22Rv1 (cell line): ENCODE measurements at regions not wholly inside any gene's neighbourhood (a gene's known extent, or its start where the extent isn't known, plus 50 kb on each side); places are given as distances from the start of the nearest gene placed in this dataset.

Source experiments
- H3K27ac ChIP-seq: fragments of 450-650 bp; 2 replicates; pipeline ENCODE4 v1.5.1; 2017
- ZFX ChIP-seq: fragments of 450-650 bp; IDR thresholded peaks from 2 replicates; pipeline ENCODE4 v1.6.1; 2017; ENCODE audit warnings: antibody characterized with exemption, borderline replicate concordance
- TF ChIP-seq, protein P1 (sequence below): fragments of 450-650 bp; IDR thresholded peaks from 2 replicates; pipeline ENCODE4 v1.5.1; 2017; ENCODE audit warnings: mild to moderate bottlenecking

DNA sequence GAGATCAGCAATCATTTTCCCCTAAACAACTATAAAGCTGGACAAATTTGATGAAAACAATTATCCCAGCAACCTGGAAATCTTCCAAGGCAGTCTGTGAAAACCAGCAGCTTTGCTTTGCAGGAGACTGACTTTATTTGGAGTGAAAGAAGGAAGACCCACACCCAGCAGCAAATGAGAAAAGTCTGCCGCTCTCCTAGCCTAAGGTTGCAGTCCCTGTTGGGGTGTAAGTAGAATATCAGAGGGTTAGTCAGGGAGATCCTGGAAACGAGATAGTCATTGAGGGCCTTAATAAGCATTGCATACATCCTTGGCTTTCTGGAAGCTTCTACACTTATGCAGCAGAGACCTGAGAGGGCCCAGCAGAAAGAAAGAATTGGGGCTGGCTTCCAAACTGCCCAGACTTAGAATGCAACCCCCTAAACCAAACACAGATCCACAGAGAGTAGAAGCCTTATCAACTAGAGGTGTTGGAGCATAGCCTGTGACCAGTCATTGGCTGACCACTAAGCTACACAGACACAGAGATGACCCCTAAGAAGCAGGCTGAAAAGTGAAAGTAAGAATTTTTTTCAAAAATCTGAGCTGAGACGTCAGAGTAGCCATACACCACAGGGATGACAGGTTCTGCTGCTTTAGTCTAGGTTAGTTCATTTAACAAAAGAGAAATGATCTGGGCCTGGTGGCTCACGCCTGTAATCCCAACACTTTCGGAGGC is 98.3 kb downstream of the LYPLAL1 start:
- H3K27ac ChIP-seq, result no peak overlapping the region
- TF ChIP-seq, protein P1, sequence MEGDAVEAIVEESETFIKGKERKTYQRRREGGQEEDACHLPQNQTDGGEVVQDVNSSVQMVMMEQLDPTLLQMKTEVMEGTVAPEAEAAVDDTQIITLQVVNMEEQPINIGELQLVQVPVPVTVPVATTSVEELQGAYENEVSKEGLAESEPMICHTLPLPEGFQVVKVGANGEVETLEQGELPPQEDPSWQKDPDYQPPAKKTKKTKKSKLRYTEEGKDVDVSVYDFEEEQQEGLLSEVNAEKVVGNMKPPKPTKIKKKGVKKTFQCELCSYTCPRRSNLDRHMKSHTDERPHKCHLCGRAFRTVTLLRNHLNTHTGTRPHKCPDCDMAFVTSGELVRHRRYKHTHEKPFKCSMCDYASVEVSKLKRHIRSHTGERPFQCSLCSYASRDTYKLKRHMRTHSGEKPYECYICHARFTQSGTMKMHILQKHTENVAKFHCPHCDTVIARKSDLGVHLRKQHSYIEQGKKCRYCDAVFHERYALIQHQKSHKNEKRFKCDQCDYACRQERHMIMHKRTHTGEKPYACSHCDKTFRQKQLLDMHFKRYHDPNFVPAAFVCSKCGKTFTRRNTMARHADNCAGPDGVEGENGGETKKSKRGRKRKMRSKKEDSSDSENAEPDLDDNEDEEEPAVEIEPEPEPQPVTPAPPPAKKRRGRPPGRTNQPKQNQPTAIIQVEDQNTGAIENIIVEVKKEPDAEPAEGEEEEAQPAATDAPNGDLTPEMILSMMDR, result no peak
- TF ChIP-seq ZFX, result no peak

DNA sequence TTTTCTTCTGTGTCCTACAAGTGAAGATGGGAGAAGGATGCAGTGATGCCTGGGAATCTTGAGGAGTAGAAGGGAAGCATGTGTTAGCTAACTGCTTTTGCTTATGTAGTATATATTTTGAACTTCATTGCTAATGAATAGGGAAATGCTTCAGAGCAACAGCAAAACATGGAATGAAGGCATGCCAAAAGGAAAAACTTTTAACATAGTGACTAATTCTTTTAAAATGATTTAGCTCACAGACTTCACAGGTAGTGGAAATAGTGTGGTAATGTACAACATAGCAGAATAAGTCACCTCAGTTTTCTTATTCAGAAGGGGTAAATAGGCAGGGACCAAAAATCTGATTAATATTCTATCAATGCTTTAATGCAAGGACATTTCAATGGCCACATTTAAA is 95.5 kb downstream of the LYPLAL1 start:
- no peak for TF ChIP-seq ZFX
- TF ChIP-seq, protein P1, result no peak
- no peak overlapping the region for H3K27ac ChIP-seq

DNA sequence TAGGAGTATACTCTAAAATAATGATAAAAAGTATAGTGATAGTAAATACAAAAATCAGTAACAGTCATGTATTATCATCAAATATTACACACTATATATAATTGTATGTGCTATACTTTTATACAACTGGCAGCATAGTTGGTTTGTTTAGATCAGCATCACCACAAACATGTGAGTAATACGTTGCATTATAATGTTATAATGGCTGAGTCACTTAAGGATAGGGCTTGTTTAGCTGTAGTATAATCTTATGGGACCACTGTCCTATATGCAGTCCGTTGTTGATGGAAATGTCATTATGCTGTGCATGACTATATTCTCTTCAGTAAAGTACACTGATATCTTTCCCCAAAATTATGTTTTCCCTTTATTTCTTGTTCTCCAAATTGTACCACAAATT is 92.8 kb downstream of the LYPLAL1 start:
- TF ChIP-seq ZFX, result no peak
- TF ChIP-seq, protein P1, result no peak

DNA sequence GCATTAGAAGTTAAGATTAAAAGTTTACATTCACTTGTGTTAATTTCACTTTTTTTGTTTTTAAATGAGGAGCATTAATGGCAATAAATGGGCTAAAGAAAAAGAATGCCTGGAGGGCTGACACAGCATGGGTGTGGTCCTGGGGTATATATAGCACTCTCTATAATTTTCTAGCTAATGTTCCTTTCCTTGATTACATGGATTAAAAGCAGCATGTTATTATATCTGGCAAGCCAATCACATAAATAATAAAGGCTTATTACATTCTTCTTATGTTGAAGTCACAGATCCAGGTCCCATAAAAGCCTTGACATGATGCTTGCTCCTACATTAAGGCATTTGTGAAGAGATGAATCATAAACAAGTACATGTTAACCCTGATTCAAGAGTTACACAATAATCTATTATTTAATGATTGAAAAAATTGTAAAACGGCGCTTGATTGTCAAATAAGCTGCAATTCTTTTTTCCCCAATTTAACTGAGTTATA is 91.4 kb downstream of the LYPLAL1 start:
- no peak overlapping the region for H3K27ac ChIP-seq
- TF ChIP-seq ZFX, result no peak
- TF ChIP-seq, protein P1, result no peak

More for the DNA sequence above, 92.8 kb downstream of the LYPLAL1 start:
- no peak overlapping the region for H3K27ac ChIP-seq

DNA sequence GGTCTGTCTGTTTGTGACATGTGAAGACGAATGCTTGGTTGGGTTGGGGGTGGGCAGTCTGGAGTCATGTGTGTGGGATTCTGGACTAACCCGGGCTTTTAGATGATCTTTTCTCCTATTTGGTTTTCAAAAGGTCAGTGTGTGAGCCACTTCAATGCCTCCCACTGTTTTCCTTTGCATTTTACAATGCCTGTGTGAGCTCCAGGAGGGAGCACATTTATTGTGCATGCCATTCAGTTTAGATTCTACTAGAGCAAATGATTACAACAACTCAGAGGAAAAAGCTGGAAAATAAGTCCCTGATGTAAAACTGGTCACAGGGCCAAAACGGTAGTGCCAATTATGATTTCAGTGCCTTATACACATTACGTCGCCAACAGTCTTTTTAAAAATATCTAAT is 90.9 kb downstream of the LYPLAL1 start:
- TF ChIP-seq ZFX, result no peak
- TF ChIP-seq, protein P1, result no peak
- no peak overlapping the region for H3K27ac ChIP-seq
